HEK293 (cell line): ENCODE measurements at regions not wholly inside any gene's neighbourhood (a gene's known extent, or its start where the extent isn't known, plus 50 kb on each side); places are given as distances from the start of the nearest gene placed in this dataset.
A peak's percentile ranks its signal among the peaks of the same experiment; 100 is the strongest.

Experiments
- CTCF ChIA-PET: fragments of 350-600 bp; formaldehyde crosslinking; extraction: SDS; loops from one replicate; lab custom pipeline; 2021; ENCODE audit warnings: antibody characterized with exemption; lab: Yijun Ruan, JAX
- POLR2A ChIA-PET: fragments of 300-600 bp; formaldehyde crosslinking; extraction: SDS; loops from one replicate; lab custom pipeline; 2020; ENCODE audit warnings: antibody characterized with exemption, inconsistent platforms; lab: Yijun Ruan, JAX
- H3K27ac ChIP-seq: fragments of 200-500 bp; sonication (Bioruptor generic); 2 replicates; pipeline ENCODE4 v1.5.1; 2014; ENCODE audit warnings: low read depth, low read length, control low read depth, inconsistent platforms; ENCODE audit errors: extremely low read depth
- H3K36me3 ChIP-seq, 2 experiments: fragments of 200-500 bp in 1 of 2; sonication (Bioruptor generic) in 1 of 2; 1 replicate in 1 of 2; 2 replicates in 1 of 2; pipeline ENCODE4 v1.5.1; 2014 to 2017; ENCODE audit warnings: inconsistent platforms in 2 of 2, low read length in 2 of 2; ENCODE audit not compliant: control insufficient read depth in 2 of 2, insufficient read depth in 1 of 2
- H3K4me1 ChIP-seq: fragments of 200-500 bp; sonication (Bioruptor generic); 2 replicates; pipeline ENCODE4 v1.5.1; 2014; ENCODE audit warnings: mild to moderate bottlenecking, low read length, inconsistent platforms; ENCODE audit not compliant: control insufficient read depth, insufficient read depth
- H3K4me3 ChIP-seq: 2 replicates; pipeline ENCODE4 v1.5.1; 2011; ENCODE audit warnings: low read depth, mild to moderate bottlenecking, control low read depth, low read length, moderate library complexity
- H3K9me3 ChIP-seq: fragments of 200-500 bp; sonication (Bioruptor generic); 2 replicates; pipeline ENCODE4 v1.5.1; 2014; ENCODE audit warnings: low read depth, low read length, inconsistent platforms; ENCODE audit not compliant: control insufficient read depth, insufficient read depth
- EGR2 ChIP-seq: fragments of 450-650 bp; formaldehyde crosslinking; IDR thresholded peaks from 2 replicates; pipeline ENCODE4 v1.5.1; 2016; ENCODE audit warnings: low read depth, missing biosample characterization, missing genetic modification characterization
- GLIS2 ChIP-seq: fragments of 450-650 bp; formaldehyde crosslinking; IDR thresholded peaks from 2 replicates; pipeline ENCODE4 v1.5.1; 2016; ENCODE audit warnings: missing biosample characterization, missing genetic modification characterization
- MYNN ChIP-seq: fragments of 450-650 bp; formaldehyde crosslinking; IDR thresholded peaks from 2 replicates; pipeline ENCODE4 v1.5.1; 2016; ENCODE audit warnings: missing biosample characterization, missing genetic modification characterization, borderline replicate concordance
- OSR2 ChIP-seq: fragments of 450-650 bp; formaldehyde crosslinking; IDR thresholded peaks from 2 replicates; pipeline ENCODE4 v1.5.1; 2016; ENCODE audit warnings: missing biosample characterization, missing genetic modification characterization
- OVOL3 ChIP-seq: fragments of 450-650 bp; formaldehyde crosslinking; IDR thresholded peaks from 2 replicates; pipeline ENCODE4 v1.5.1; 2016; ENCODE audit warnings: missing biosample characterization, missing genetic modification characterization
- PRDM1 ChIP-seq: fragments of 450-650 bp; formaldehyde crosslinking; IDR thresholded peaks from 2 replicates; pipeline ENCODE4; 2016; ENCODE audit warnings: missing biosample characterization, missing genetic modification characterization
- PRDM6 ChIP-seq: fragments of 450-650 bp; formaldehyde crosslinking; IDR thresholded peaks from 2 replicates; pipeline ENCODE4 v1.5.1; 2017; ENCODE audit warnings: missing biosample characterization, missing genetic modification characterization
- SCRT1 ChIP-seq: fragments of 450-650 bp; formaldehyde crosslinking; IDR thresholded peaks from 2 replicates; pipeline ENCODE4 v1.5.1; 2016; ENCODE audit warnings: missing biosample characterization, missing genetic modification characterization, borderline replicate concordance
- SETDB1 ChIP-seq: IDR thresholded peaks from one replicate; pipeline ENCODE4 v1.6.1; 2017; ENCODE audit warnings: mild to moderate bottlenecking, low read length, moderate library complexity, mixed read lengths; ENCODE audit not compliant: insufficient read length
- SP3 ChIP-seq: fragments of 450-650 bp; formaldehyde crosslinking; IDR thresholded peaks from 2 replicates; pipeline ENCODE4 v1.5.1; 2016; ENCODE audit warnings: missing biosample characterization, missing genetic modification characterization
- TRIM28 ChIP-seq: IDR thresholded peaks from 2 replicates; pipeline ENCODE4 v1.6.1; 2011; ENCODE audit warnings: low read length, control low read depth, borderline replicate concordance
- YY2 ChIP-seq: fragments of 450-650 bp; formaldehyde crosslinking; IDR thresholded peaks from 2 replicates; pipeline ENCODE4 v1.5.1; 2016; ENCODE audit warnings: missing biosample characterization, missing genetic modification characterization
- ZBTB1 ChIP-seq: fragments of 450-650 bp; formaldehyde crosslinking; IDR thresholded peaks from 2 replicates; pipeline ENCODE4 v1.5.1; 2016; ENCODE audit warnings: missing biosample characterization, missing genetic modification characterization
- ZBTB20 ChIP-seq: fragments of 450-650 bp; formaldehyde crosslinking; IDR thresholded peaks from 2 replicates; pipeline ENCODE4 v1.5.1; 2016; ENCODE audit warnings: missing biosample characterization, missing genetic modification characterization
- ZBTB44 ChIP-seq: fragments of 450-650 bp; IDR thresholded peaks from 2 replicates; pipeline ENCODE4 v1.5.1; 2018; ENCODE audit warnings: missing biosample characterization, mild to moderate bottlenecking, missing genetic modification characterization
- ZBTB48 ChIP-seq: fragments of 450-650 bp; formaldehyde crosslinking; IDR thresholded peaks from 2 replicates; pipeline ENCODE4 v1.5.1; 2016; ENCODE audit warnings: missing biosample characterization, missing genetic modification characterization
- ZNF155 ChIP-seq: fragments of 450-650 bp; formaldehyde crosslinking; IDR thresholded peaks from 2 replicates; pipeline ENCODE4 v1.5.1; 2016; ENCODE audit warnings: missing biosample characterization, missing genetic modification characterization
- ZNF184 ChIP-seq: fragments of 450-650 bp; IDR thresholded peaks from 2 replicates; pipeline ENCODE4 v1.5.1; 2018; ENCODE audit warnings: missing biosample characterization, mild to moderate bottlenecking, missing genetic modification characterization
- ZNF2 ChIP-seq: fragments of 450-650 bp; formaldehyde crosslinking; IDR thresholded peaks from 2 replicates; pipeline ENCODE4 v1.5.1; 2016; ENCODE audit warnings: missing biosample characterization, missing genetic modification characterization
- ZNF248 ChIP-seq: fragments of 450-650 bp; formaldehyde crosslinking; IDR thresholded peaks from 2 replicates; pipeline ENCODE4 v1.5.1; 2017; ENCODE audit warnings: missing biosample characterization, missing genetic modification characterization
- ZNF362 ChIP-seq: fragments of 450-650 bp; formaldehyde crosslinking; IDR thresholded peaks from 2 replicates; pipeline ENCODE4 v1.5.1; 2016; ENCODE audit warnings: missing biosample characterization, missing genetic modification characterization
- ZNF530 ChIP-seq: fragments of 450-650 bp; formaldehyde crosslinking; IDR thresholded peaks from 2 replicates; pipeline ENCODE4 v1.5.1; 2016; ENCODE audit warnings: low read depth, missing biosample characterization, missing genetic modification characterization
- ZNF555 ChIP-seq: fragments of 450-650 bp; formaldehyde crosslinking; conservative IDR thresholded peaks from 2 replicates; pipeline ENCODE4 v1.5.1; 2017; ENCODE audit warnings: missing biosample characterization, mild to moderate bottlenecking, missing genetic modification characterization, inconsistent platforms
- ZNF558 ChIP-seq: fragments of 450-650 bp; formaldehyde crosslinking; IDR thresholded peaks from 2 replicates; pipeline ENCODE4 v1.5.1; 2016; ENCODE audit warnings: missing biosample characterization, missing genetic modification characterization
- ZNF658 ChIP-seq: fragments of 450-650 bp; formaldehyde crosslinking; IDR thresholded peaks from 2 replicates; pipeline ENCODE4; 2016; ENCODE audit warnings: missing biosample characterization, missing genetic modification characterization
- ZNF777 ChIP-seq: fragments of 450-650 bp; formaldehyde crosslinking; IDR thresholded peaks from 2 replicates; pipeline ENCODE4 v1.5.1; 2017; ENCODE audit warnings: missing biosample characterization, missing genetic modification characterization, borderline replicate concordance

GRCh38 chr7:121537031-121537430 is 140.9 kb upstream of the FAM3C start (continued):
- TF ChIP-seq ZBTB1 (tag by site-specific recombination) (no peak), PRDM1 (tag by site-specific recombination) (no peak), ZBTB20 (tag by site-specific recombination) (no peak), ZNF777 (no peak), YY2 (tag by site-specific recombination) (no peak), ZNF155 (no peak), ZNF558 (no peak), SCRT1 (tag by site-specific recombination) (no peak)

GRCh38 chr7:121531175-121532070 is 135.3 kb upstream of the FAM3C start:
- TF ChIP-seq EGR2 (tag by site-specific recombination) (no peak), GLIS2 (tag by site-specific recombination) (no peak), ZNF658 (tag by site-specific recombination) (no peak), ZNF530 (tag by site-specific recombination) (no peak), ZNF558 (no peak), ZBTB44 (tag by site-specific recombination) (no peak), ZBTB48 (tag by site-specific recombination) (no peak), OVOL3 (no peak), ZNF555 (no peak), ZNF2 (tag by site-specific recombination) (no peak), TRIM28 (peak; percentile 86; the same call in 1 of the 2 replicates), SETDB1 (peak; percentile 84)
- CTCF ChIA-PET = interaction anchor here (0.7 kb wide), 1 partner anchor 129 kb away, joined by 3 read pairs; no protein-coding TSS in a partner anchor
- POLR2A ChIA-PET = interaction anchor here (0.6 to 1.1 kb wide), 2 partner anchors 136 to 581 kb away, joined by 3 to 5 read pairs; partner anchors contain the start of gene ING3
- no peak overlapping the region for H3K27ac ChIP-seq
- H3K36me3 ChIP-seq = no peaks in the 10 kb centered on the region
- no peak overlapping the region for H3K4me3 ChIP-seq
- H3K9me3 ChIP-seq = no peaks in the 10 kb centered on the region
- no peaks in the 10 kb centered on the region for H3K4me1 ChIP-seq

GRCh38 chr7:121530227-121531174 is 134.4 kb upstream of the FAM3C start:
- Histone ChIP-seq H3K27ac (no peak overlapping the region), H3K36me3 (no peaks in the 10 kb centered on the region), H3K9me3 (no peaks in the 10 kb centered on the region), H3K4me1 (no peaks in the 10 kb centered on the region), H3K4me3 (no peak overlapping the region)
- ChIA-PET CTCF (interaction anchor here (0.7 to 1.1 kb wide), 3 partner anchors 17 to 163 kb away, joined by 3 to 7 read pairs (median 3); no protein-coding TSS in a partner anchor), POLR2A (interaction anchor here (0.6 to 1.1 kb wide), 2 partner anchors 135 to 580 kb away, joined by 3 to 5 read pairs; partner anchors contain the start of gene ING3)
- TF ChIP-seq PRDM6 (tag by site-specific recombination) (no peak), ZBTB48 (tag by site-specific recombination) (no peak), ZNF530 (tag by site-specific recombination) (no peak), ZNF248 (tag by site-specific recombination) (no peak), OSR2 (tag by site-specific recombination) (peak; percentile 40), ZNF184 (0 out of 2 replicates have a peak, but pooled peaks have one; percentile 37), SP3 (tag by site-specific recombination) (no peak), MYNN (peak; percentile 71; the same call in 1 of the 2 replicates), ZNF558 (no peak), ZNF362 (peak; percentile 70; the same call in 1 of the 2 replicates)
